ENCODE measurements at regions not wholly inside any gene's neighbourhood (a gene's known extent, or its start where the extent isn't known, plus 50 kb on each side); places are given as distances from the start of the nearest gene placed in this dataset.

- TF ChIP-seq, protein P1, sequence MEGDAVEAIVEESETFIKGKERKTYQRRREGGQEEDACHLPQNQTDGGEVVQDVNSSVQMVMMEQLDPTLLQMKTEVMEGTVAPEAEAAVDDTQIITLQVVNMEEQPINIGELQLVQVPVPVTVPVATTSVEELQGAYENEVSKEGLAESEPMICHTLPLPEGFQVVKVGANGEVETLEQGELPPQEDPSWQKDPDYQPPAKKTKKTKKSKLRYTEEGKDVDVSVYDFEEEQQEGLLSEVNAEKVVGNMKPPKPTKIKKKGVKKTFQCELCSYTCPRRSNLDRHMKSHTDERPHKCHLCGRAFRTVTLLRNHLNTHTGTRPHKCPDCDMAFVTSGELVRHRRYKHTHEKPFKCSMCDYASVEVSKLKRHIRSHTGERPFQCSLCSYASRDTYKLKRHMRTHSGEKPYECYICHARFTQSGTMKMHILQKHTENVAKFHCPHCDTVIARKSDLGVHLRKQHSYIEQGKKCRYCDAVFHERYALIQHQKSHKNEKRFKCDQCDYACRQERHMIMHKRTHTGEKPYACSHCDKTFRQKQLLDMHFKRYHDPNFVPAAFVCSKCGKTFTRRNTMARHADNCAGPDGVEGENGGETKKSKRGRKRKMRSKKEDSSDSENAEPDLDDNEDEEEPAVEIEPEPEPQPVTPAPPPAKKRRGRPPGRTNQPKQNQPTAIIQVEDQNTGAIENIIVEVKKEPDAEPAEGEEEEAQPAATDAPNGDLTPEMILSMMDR (IDR thresholded peaks at IDR 0.05; ENCODE audit: low read depth, low read length): no peak
- TF ChIP-seq, protein P2, sequence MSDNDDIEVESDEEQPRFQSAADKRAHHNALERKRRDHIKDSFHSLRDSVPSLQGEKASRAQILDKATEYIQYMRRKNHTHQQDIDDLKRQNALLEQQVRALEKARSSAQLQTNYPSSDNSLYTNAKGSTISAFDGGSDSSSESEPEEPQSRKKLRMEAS (IDR thresholded peaks at IDR 0.05; ENCODE audit: low read depth, low read length): no peak
- TF ChIP-seq POLR2A (IDR thresholded peaks at IDR 0.05; ENCODE audit: extremely low read depth, insufficient read length) (no peak), MYC (IDR thresholded peaks at IDR 0.05; ENCODE audit: low read depth, low read length) (no peak)
Measured at GRCh38 chr6:33905071-33905609, 101.3 kb upstream of the MLN start.

Data from NB4 (cell line).